ENCODE measurements at regions not wholly inside any gene's neighbourhood (a gene's known extent, or its start where the extent isn't known, plus 50 kb on each side); places are given as distances from the start of the nearest gene placed in this dataset.
"Not testable (repeated sequence)": the region's sequence is repeated elsewhere in the genome, so short reads cannot be mapped to it uniquely, and the experiment has no call there.

DNA sequence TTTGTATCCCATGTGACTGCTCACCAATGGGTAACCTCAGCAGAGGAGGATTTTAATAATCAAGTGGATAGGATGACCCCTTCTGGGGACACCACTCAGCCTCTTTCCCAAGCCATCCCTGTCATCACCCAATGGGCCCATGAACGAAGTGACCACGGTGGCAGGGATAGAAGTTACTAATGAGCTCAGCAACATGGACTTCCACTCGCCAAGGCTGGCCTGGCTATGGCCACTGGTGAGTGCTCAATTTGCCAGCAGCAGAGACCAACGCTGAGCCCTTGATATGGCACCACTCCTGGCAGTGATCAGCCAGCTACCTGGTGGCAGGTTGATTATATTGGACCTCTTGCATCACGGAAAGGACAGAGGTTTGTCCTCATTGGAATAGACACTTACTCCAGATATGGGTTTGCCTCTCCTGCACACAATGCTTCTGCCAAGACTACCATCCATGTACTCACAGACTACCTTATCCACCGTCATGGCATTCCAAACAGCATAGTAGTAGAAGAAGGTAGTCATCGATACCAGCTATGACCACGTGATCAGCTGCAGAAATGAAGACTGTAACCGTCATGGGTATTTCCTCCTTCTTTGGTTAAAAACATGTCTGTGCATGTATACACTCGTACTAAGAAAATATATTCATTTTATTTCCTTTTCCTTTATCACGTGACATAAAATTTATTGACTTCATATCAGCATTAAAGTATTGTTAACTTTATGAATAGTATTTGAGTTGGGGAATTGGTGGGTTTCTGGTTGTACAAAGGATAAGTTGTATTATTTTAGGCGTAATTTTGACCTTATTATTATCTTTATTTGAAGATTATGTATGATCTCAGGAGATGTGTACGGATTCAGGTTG lies 562.6 kb downstream of the PTPRU start:
- H3K9ac ChIP-seq (ENCODE audit: insufficient read length, low read depth): no peak overlapping the region
- peaks cover 6% of the 10 kb centered on the region for H3K4me1 ChIP-seq (ENCODE audit: insufficient read depth, insufficient read length)
- no peak overlapping the region for H3K4me3 ChIP-seq (ENCODE audit: insufficient read length, low read depth)
- H3K36me3 ChIP-seq (ENCODE audit: insufficient read depth, insufficient read length, low read length): no peaks in the 10 kb centered on the region
- DNase-seq (ENCODE audit: low read depth, low spot score): no peak
- H3K9me3 ChIP-seq (ENCODE audit: insufficient read depth, low read length): peaks cover 19% of the 10 kb centered on the region
- TF ChIP-seq SUZ12 (IDR thresholded peaks at IDR 0.05; ENCODE audit: extremely low read depth, insufficient read depth, insufficient read length) (no peak), ZNF274 (IDR thresholded peaks at IDR 0.05; ENCODE audit: low read depth, low read length) (no peak), YY1 (IDR thresholded peaks at IDR 0.05; ENCODE audit: insufficient read depth, insufficient read length) (no peak)
- no peaks in the 10 kb centered on the region for H3K27me3 ChIP-seq (ENCODE audit: insufficient read depth, insufficient read length)

DNA sequence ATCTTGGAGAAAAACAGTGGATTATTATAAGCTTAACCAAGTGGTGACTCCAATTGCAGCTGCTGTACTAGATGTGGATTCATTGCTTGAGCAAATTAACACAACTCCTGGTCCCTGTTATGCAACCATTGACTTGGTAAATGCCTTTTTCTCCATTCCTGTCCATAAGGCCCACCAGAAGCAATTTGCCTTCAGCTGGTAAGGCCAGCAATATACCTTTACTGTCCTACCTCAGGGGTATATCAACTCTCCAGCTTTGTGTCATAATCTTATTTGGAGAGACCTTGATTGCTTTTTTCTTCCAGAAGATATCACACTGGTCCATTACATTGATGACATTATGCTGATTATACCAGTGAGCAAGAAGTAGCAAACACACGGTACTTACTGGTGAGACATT lies 560.8 kb downstream of the PTPRU start:
- not testable (repeated sequence) for H3K4me1 ChIP-seq (ENCODE audit: insufficient read depth, insufficient read length); H3K4me3 ChIP-seq (ENCODE audit: insufficient read length, low read depth); DNase-seq (ENCODE audit: low read depth, low spot score); H3K9ac ChIP-seq (ENCODE audit: insufficient read length, low read depth); H3K27me3 ChIP-seq (ENCODE audit: insufficient read depth, insufficient read length); H3K36me3 ChIP-seq (ENCODE audit: insufficient read depth, insufficient read length, low read length)
- H3K9me3 ChIP-seq (ENCODE audit: insufficient read depth, low read length): peaks cover 19% of the 10 kb centered on the region

DNA sequence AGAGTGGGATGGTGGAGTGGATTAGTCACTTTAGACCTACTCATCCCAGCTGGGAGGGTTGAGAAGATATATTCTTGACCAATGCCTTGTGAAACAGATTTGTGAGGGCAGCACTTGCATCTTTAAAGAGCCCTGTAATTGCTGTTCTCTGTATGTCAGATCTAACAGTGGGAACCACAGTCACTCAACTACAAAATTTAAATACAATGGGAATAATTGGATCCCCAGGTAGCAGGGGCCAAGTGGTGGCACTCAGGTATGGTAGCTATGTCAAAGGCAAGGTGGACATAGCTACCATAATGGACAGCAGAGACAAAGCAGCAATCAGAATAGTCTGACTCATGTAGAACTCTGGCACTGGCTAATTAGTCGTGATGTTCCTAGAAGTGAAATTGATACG lies 559.6 kb downstream of the PTPRU start:
- DNase-seq (ENCODE audit: low read depth, low spot score); H3K27me3 ChIP-seq (ENCODE audit: insufficient read depth, insufficient read length); H3K4me3 ChIP-seq (ENCODE audit: insufficient read length, low read depth); H3K9ac ChIP-seq (ENCODE audit: insufficient read length, low read depth); H3K36me3 ChIP-seq (ENCODE audit: insufficient read depth, insufficient read length, low read length); H3K4me1 ChIP-seq (ENCODE audit: insufficient read depth, insufficient read length): not testable (repeated sequence)
- H3K9me3 ChIP-seq (ENCODE audit: insufficient read depth, low read length): peaks cover 19% of the 10 kb centered on the region

DNA sequence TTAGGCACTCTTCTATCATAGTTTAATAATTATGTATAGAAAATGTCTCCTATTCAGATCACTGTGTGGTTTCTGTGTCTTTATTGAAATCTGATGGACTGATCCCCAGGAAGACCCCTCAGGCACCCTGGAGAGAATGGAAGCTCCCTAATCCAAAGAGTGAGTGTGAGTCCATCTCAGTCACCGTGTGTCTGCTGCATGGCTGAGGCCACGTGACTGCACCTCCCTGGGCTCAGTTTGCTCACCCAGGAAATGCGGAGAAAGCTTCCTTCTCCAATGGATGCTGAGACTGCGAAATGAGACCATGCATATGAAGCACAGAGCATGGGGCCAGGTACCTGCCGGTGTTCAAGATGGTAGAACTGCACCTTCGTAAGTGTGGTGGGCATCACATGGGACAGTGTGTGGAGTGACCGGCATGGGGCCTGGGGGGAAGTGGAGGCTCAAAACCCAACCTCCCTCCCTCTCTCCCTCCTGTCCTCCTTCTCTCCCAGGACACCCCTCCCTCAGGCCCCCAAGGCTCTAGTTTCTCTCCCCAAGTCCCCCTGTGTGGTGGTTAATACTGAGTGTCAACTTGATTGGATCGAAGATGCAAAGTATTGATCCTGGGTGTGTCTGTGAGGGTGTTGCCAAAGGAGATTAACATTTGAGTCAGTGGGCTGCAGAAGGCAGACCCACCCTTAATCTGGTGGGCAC lies 557.5 kb downstream of the PTPRU start:
- Histone ChIP-seq H3K4me3 (ENCODE audit: insufficient read length, low read depth) (no peak overlapping the region), H3K27me3 (ENCODE audit: insufficient read depth, insufficient read length) (no peaks in the 10 kb centered on the region), H3K9me3 (ENCODE audit: insufficient read depth, low read length) (peaks cover 19% of the 10 kb centered on the region), H3K4me1 (ENCODE audit: insufficient read depth, insufficient read length) (no peaks in the 10 kb centered on the region), H3K9ac (ENCODE audit: insufficient read length, low read depth) (no peak overlapping the region), H3K36me3 (ENCODE audit: insufficient read depth, insufficient read length, low read length) (no peaks in the 10 kb centered on the region)
- no peak for TF ChIP-seq YY1 (IDR thresholded peaks at IDR 0.05; ENCODE audit: insufficient read depth, insufficient read length)
- TF ChIP-seq ZNF274 (IDR thresholded peaks at IDR 0.05; ENCODE audit: low read depth, low read length): no peak
- TF ChIP-seq SUZ12 (IDR thresholded peaks at IDR 0.05; ENCODE audit: extremely low read depth, insufficient read depth, insufficient read length): no peak
- no peak for DNase-seq (ENCODE audit: low read depth, low spot score)

DNA sequence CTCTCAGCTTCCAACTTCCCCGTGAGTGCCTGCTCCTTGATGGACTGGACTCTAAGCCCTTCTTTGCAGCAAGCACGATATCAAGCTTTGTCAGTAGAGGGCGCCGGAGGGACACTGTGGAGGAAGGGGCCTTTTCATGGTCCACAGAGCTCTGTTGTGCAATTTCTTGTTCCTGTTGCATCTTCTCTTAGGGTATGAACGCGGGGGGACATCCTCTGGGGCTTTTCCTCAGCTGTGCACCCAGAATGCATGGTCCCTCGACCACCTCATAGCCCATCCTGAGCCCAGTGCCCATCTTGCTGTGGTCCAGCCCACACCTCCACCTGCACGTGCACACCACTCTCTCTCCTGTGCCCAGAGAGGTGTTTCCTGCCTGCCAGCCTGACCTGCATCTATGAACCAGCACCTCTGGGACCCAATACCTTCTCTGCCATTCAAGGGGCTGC lies 556.8 kb downstream of the PTPRU start:
- TF ChIP-seq ZNF274 (IDR thresholded peaks at IDR 0.05; ENCODE audit: low read depth, low read length) (no peak), YY1 (IDR thresholded peaks at IDR 0.05; ENCODE audit: insufficient read depth, insufficient read length) (no peak), SUZ12 (IDR thresholded peaks at IDR 0.05; ENCODE audit: extremely low read depth, insufficient read depth, insufficient read length) (no peak)

DNA sequence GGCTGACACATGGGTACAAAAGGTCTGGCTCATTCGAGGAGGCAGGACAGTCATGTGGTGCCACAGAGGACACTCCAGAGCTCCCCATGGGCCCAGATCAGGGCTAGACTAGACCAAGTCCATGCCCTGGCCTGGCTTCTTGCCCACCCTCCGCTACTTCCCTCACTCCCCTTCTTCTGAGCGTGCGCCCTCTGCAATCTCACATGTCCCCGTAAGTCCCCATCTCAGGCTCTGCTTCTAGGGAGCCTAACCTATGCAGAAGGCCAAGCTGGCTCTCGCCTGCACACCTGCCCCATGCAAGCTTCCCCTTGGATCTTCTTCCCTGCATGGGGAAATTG lies 553.6 kb downstream of the PTPRU start:
- Histone ChIP-seq H3K9ac (ENCODE audit: insufficient read length, low read depth) (no peak overlapping the region), H3K4me1 (ENCODE audit: insufficient read depth, insufficient read length) (no peaks in the 10 kb centered on the region), H3K9me3 (ENCODE audit: insufficient read depth, low read length) (peaks cover 2% of the 10 kb centered on the region; the same call in 1 of the 2 replicates), H3K27me3 (ENCODE audit: insufficient read depth, insufficient read length) (no peaks in the 10 kb centered on the region), H3K4me3 (ENCODE audit: insufficient read length, low read depth) (no peak overlapping the region), H3K36me3 (ENCODE audit: insufficient read depth, insufficient read length, low read length) (no peaks in the 10 kb centered on the region)
- TF ChIP-seq SUZ12 (IDR thresholded peaks at IDR 0.05; ENCODE audit: extremely low read depth, insufficient read depth, insufficient read length): no peak
- TF ChIP-seq ZNF274 (IDR thresholded peaks at IDR 0.05; ENCODE audit: low read depth, low read length): no peak
- no peak for TF ChIP-seq YY1 (IDR thresholded peaks at IDR 0.05; ENCODE audit: insufficient read depth, insufficient read length)
- DNase-seq (ENCODE audit: low read depth, low spot score): no peak

More for the DNA sequence above, 556.8 kb downstream of the PTPRU start:
- peak; percentile 95 for DNase-seq (ENCODE audit: low read depth, low spot score)
- Histone ChIP-seq H3K9ac (ENCODE audit: insufficient read length, low read depth) (peak overlapping the region; percentile 13), H3K36me3 (ENCODE audit: insufficient read depth, insufficient read length, low read length) (no peaks in the 10 kb centered on the region), H3K9me3 (ENCODE audit: insufficient read depth, low read length) (peaks cover 19% of the 10 kb centered on the region), H3K27me3 (ENCODE audit: insufficient read depth, insufficient read length) (no peaks in the 10 kb centered on the region), H3K4me1 (ENCODE audit: insufficient read depth, insufficient read length) (no peaks in the 10 kb centered on the region), H3K4me3 (ENCODE audit: insufficient read length, low read depth) (no peak overlapping the region)

DNA sequence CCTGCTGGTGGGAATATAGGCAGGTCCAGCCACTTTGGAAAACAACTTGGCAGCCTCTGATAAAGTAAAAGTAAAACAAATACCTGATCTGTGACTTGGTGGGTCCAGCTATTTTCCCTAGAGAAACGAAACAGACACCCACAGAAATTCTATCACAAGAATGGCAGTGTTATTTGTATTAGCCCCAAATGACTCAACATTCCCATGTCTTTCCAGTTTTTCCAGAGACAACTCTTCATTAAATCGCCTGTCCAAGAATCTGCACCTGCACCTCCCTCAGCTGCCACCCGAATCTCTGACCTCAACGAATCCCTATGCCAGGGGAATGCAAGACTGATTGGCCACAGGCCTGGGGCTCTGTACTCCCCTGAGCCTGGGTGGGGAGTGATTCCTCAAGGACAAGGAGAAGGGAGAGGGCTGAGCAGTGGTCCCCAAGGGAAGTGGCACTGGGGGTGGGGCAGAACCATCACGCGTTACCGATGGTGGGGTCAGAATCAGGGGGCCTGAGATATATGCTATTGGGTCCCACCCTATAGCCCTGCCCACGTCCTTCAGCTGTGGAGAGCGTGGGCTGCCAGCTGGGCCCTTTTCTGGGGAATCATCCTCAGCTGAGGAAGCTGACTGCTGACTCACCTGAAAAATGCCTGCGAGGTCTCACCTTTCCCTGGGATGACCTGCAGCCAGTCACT lies 553.0 kb downstream of the PTPRU start:
- TF ChIP-seq SUZ12 (IDR thresholded peaks at IDR 0.05; ENCODE audit: extremely low read depth, insufficient read depth, insufficient read length) (no peak), YY1 (IDR thresholded peaks at IDR 0.05; ENCODE audit: insufficient read depth, insufficient read length) (no peak), ZNF274 (IDR thresholded peaks at IDR 0.05; ENCODE audit: low read depth, low read length) (no peak)
- H3K9me3 ChIP-seq (ENCODE audit: insufficient read depth, low read length): no peaks in the 10 kb centered on the region

More for the DNA sequence above, 553.0 kb downstream of the PTPRU start:
- H3K27me3 ChIP-seq (ENCODE audit: insufficient read depth, insufficient read length): no peaks in the 10 kb centered on the region
- no peak overlapping the region for H3K4me3 ChIP-seq (ENCODE audit: insufficient read length, low read depth)
- DNase-seq (ENCODE audit: low read depth, low spot score): no peak
- H3K9ac ChIP-seq (ENCODE audit: insufficient read length, low read depth): no peak overlapping the region
- no peaks in the 10 kb centered on the region for H3K36me3 ChIP-seq (ENCODE audit: insufficient read depth, insufficient read length, low read length)
- no peaks in the 10 kb centered on the region for H3K4me1 ChIP-seq (ENCODE audit: insufficient read depth, insufficient read length)

Data from NT2/D1 (cell line).